Type B pancreatic cell (in vitro differentiated cells): ENCODE measurements at regions not wholly inside any gene's neighbourhood (a gene's known extent, or its start where the extent isn't known, plus 50 kb on each side); places are given as distances from the start of the nearest gene placed in this dataset.
A peak's percentile ranks its signal among the peaks of the same experiment; 100 is the strongest.

Experiments
- DNase-seq: peaks from one replicate; pipeline ENCODE4 v3.0.0; 2021; ENCODE audit warnings: mixed read lengths; ENCODE audit not compliant: unreplicated experiment; ENCODE audit errors: extremely low spot score
- H3K27ac Mint-ChIP-seq: 2 replicates; pipeline ENCODE4 v1.8.0; 2021; ENCODE audit warnings: mild to moderate bottlenecking, mixed read lengths
- H3K27me3 Mint-ChIP-seq: 2 replicates; pipeline ENCODE4 v1.8.0; 2021; ENCODE audit warnings: mixed read lengths
- H3K36me3 Mint-ChIP-seq: 2 replicates; pipeline ENCODE4 v1.8.0; 2021; ENCODE audit warnings: mixed read lengths
- H3K4me1 Mint-ChIP-seq: one replicate; pipeline ENCODE4 v1.8.0; 2021; ENCODE audit warnings: mixed read lengths; ENCODE audit not compliant: unreplicated experiment
- H3K4me3 Mint-ChIP-seq: 2 replicates; pipeline ENCODE4 v1.8.0; 2021; ENCODE audit warnings: mild to moderate bottlenecking, mixed read lengths
- H3K9me3 Mint-ChIP-seq: 2 replicates; pipeline ENCODE4 v1.8.0; 2021; ENCODE audit warnings: mixed read lengths
- CTCF ChIP-seq: fragments of 200-600 bp; sonication (generic); conservative IDR thresholded peaks from 2 replicates; pipeline ENCODE4 v1.5.0; 2021; ENCODE audit warnings: antibody characterized with exemption, mild to moderate bottlenecking

- H3K4me3 Mint-ChIP-seq, result no peak overlapping the region
Observed at GRCh38 chr1:31497601-31498000, 78.7 kb upstream of the TINAGL1 start.

GRCh38 chr1:31498376-31499040 lies 77.8 kb upstream of the TINAGL1 start:
- Mint-ChIP-seq H3K4me1 (no peaks in the 10 kb centered on the region), H3K36me3 (no peaks in the 10 kb centered on the region), H3K27me3 (peaks cover 6% of the 10 kb centered on the region), H3K27ac (no peak overlapping the region), H3K4me3 (no peak overlapping the region), H3K9me3 (no peaks in the 10 kb centered on the region)
- DNase-seq, result no peak
- TF ChIP-seq CTCF, result no peak

More at GRCh38 chr1:31497601-31498000, 78.7 kb upstream of the TINAGL1 start:
- no peaks in the 10 kb centered on the region for H3K9me3 Mint-ChIP-seq
- no peak overlapping the region for H3K27ac Mint-ChIP-seq
- H3K36me3 Mint-ChIP-seq, result no peaks in the 10 kb centered on the region
- no peaks in the 10 kb centered on the region for H3K4me1 Mint-ChIP-seq
- no peak for DNase-seq
- no peak for TF ChIP-seq CTCF
- no peaks in the 10 kb centered on the region for H3K27me3 Mint-ChIP-seq

- H3K4me3 Mint-ChIP-seq, result no peak overlapping the region
- H3K36me3 Mint-ChIP-seq, result no peaks in the 10 kb centered on the region
- H3K4me1 Mint-ChIP-seq, result no peaks in the 10 kb centered on the region
- no peak for DNase-seq
- H3K27ac Mint-ChIP-seq, result no peak overlapping the region
- H3K27me3 Mint-ChIP-seq, result peaks cover 6% of the 10 kb centered on the region
- peak; percentile 46 for TF ChIP-seq CTCF
- no peaks in the 10 kb centered on the region for H3K9me3 Mint-ChIP-seq
Observed at GRCh38 chr1:31501505-31501904, 74.8 kb upstream of the TINAGL1 start.

GRCh38 chr1:31502253-31502652 lies 74.1 kb upstream of the TINAGL1 start:
- no peak for DNase-seq
- Mint-ChIP-seq H3K27ac (no peak overlapping the region), H3K4me1 (no peaks in the 10 kb centered on the region), H3K4me3 (no peak overlapping the region), H3K27me3 (peaks cover 6% of the 10 kb centered on the region), H3K36me3 (no peaks in the 10 kb centered on the region), H3K9me3 (no peaks in the 10 kb centered on the region)
- TF ChIP-seq CTCF, result no peak

- H3K4me1 Mint-ChIP-seq, result no peaks in the 10 kb centered on the region
- no peak overlapping the region for H3K4me3 Mint-ChIP-seq
- no peak overlapping the region for H3K27ac Mint-ChIP-seq
Observed at GRCh38 chr1:31502926-31503511, 73.3 kb upstream of the TINAGL1 start.

More at GRCh38 chr1:31502926-31503511, 73.3 kb upstream of the TINAGL1 start:
- no peak for TF ChIP-seq CTCF
- H3K36me3 Mint-ChIP-seq, result no peaks in the 10 kb centered on the region
- peaks cover 6% of the 10 kb centered on the region for H3K27me3 Mint-ChIP-seq
- no peaks in the 10 kb centered on the region for H3K9me3 Mint-ChIP-seq
- no peak for DNase-seq
